K562 (cell line): ENCODE measurements at regions not wholly inside any gene's neighbourhood (a gene's known extent, or its start where the extent isn't known, plus 50 kb on each side); places are given as distances from the start of the nearest gene placed in this dataset.

Experiments used
- ATAC-seq: fragments of 200-7000 bp; cut with Tn5 transposase; 3 replicates; pipeline ENCODE4 v1.9.1; 2020; ENCODE audit warnings: moderate library complexity
- BruUV-seq: library from RNA; stranded (reverse); fragments of 400-500 nt; replicated peaks from 2 replicates; lab custom pipeline; 2021; lab: Mats Ljungman, UMichigan
- CTCF ChIA-PET: fragments of 300-600 bp; formaldehyde crosslinking; extraction: SDS; loops from one replicate; lab custom pipeline; 2021; ENCODE audit warnings: low intra/inter-chr PET ratio; lab: Yijun Ruan, JAX
- POLR2A ChIA-PET: fragments of 300-600, 350-650 bp; sonication (Branson Sonifier 250); formaldehyde crosslinking; extraction: SDS; loops from one replicate; lab custom pipeline; 2021; ENCODE audit warnings: antibody characterized with exemption, inconsistent platforms; lab: Yijun Ruan, JAX
- DNase-seq, 4 experiments: peaks; one replicate each; pipeline versions ENCODE4 v3.0.0 to v3.0.0-alpha.2; 2011 to 2018; ENCODE audit warnings: low spot score in 3 of 4, mixed read lengths in 3 of 4; ENCODE audit errors: extremely low read depth in 1 of 4
- FAIRE-seq: peaks from 2 replicates; lab custom pipeline; 2011; peaks lifted over from hg19 to GRCh38; lab: Jason Lieb, UNC
- H2AFZ ChIP-seq: 2 replicates; pipeline ENCODE4 v1.6.0; 2011; ENCODE audit warnings: low read depth, low read length, control low read depth, inconsistent platforms
- H3K27ac ChIP-seq: fragments of 200-600 bp; 3 replicates; pipeline ENCODE4 v1.8.0; 2011; ENCODE audit warnings: low read depth, mild to moderate bottlenecking, control low read depth, inconsistent platforms, low read length, moderate library complexity, mixed read lengths; ENCODE audit errors: extremely low read depth
- H3K27me3 ChIP-seq, 2 experiments: fragments of 300-600 bp in 1 of 2; 2 replicates in 1 of 2; 3 replicates in 1 of 2; pipeline versions ENCODE4 v1.6.0 to v1.8.0; 2011; ENCODE audit warnings: inconsistent platforms in 2 of 2, low read length in 2 of 2, mild to moderate bottlenecking in 1 of 2, mixed read lengths in 1 of 2, moderate library complexity in 1 of 2; ENCODE audit not compliant: control insufficient read depth in 2 of 2, insufficient read depth in 2 of 2
- H3K36me3 ChIP-seq: fragments of 300-600 bp; 3 replicates; pipeline ENCODE4 v1.8.0; 2011; ENCODE audit warnings: mild to moderate bottlenecking, low read length, inconsistent platforms; ENCODE audit not compliant: control insufficient read depth, insufficient read depth
- H3K4me1 ChIP-seq, 2 experiments: fragments of 200-600 bp in 1 of 2; replicated peaks in 1 of 2; 2 replicates in 1 of 2; 3 replicates in 1 of 2; pipeline versions ENCODE4 v1.5.1 to v1.8.0; 2011; ENCODE audit warnings: inconsistent platforms in 2 of 2, low read length in 2 of 2, mild to moderate bottlenecking in 1 of 2, mixed read lengths in 1 of 2, moderate library complexity in 1 of 2; ENCODE audit not compliant: control insufficient read depth in 2 of 2, insufficient read depth in 2 of 2
- H3K4me2 ChIP-seq: 2 replicates; pipeline ENCODE4 v1.6.1; 2011; ENCODE audit warnings: low read length, control low read depth, inconsistent platforms, mixed read lengths; ENCODE audit not compliant: insufficient read depth
- H3K4me3 ChIP-seq: fragments of 200-600 bp; sonication (generic), shearing (Covaris generic); 2 replicates; pipeline ENCODE4 v1.5.1; 2016; ENCODE audit warnings: control low read depth, inconsistent platforms
- H3K79me2 ChIP-seq: fragments of 200-600 bp; 3 replicates; pipeline ENCODE4 v1.8.0; 2011; ENCODE audit warnings: low read length, inconsistent platforms; ENCODE audit not compliant: control insufficient read depth, insufficient read depth
- H3K9ac ChIP-seq, 2 experiments: 2 replicates each; pipeline versions ENCODE4 v1.6.0 to v1.6.1; 2011; ENCODE audit warnings: low read depth in 2 of 2, low read length in 2 of 2, control low read depth in 1 of 2, inconsistent platforms in 1 of 2, mild to moderate bottlenecking in 1 of 2, mixed read lengths in 1 of 2; ENCODE audit not compliant: insufficient read depth in 1 of 2
- H3K9me1 ChIP-seq: one replicate; pipeline ENCODE4 v1.6.0; 2011; ENCODE audit warnings: inconsistent platforms, mild to moderate bottlenecking, low read length, moderate library complexity; ENCODE audit not compliant: control insufficient read depth, insufficient read depth
- H3K9me3 ChIP-seq: replicated peaks from 2 replicates; pipeline ENCODE4 v1.5.1; 2011; ENCODE audit warnings: low read depth, low read length, inconsistent platforms; ENCODE audit not compliant: control insufficient read depth, insufficient read depth
- H4K20me1 ChIP-seq: replicated peaks from 2 replicates; pipeline ENCODE4 v1.6.1; 2011; ENCODE audit warnings: low read length, inconsistent platforms, mixed read lengths; ENCODE audit not compliant: control insufficient read depth, insufficient read depth
- ATF7 ChIP-seq: fragments of 450-650 bp; IDR thresholded peaks from 2 replicates; pipeline ENCODE4 v1.7.1; 2014; ENCODE audit warnings: mild to moderate bottlenecking, moderate library complexity
- HNRNPUL1 ChIP-seq: fragments of 200-400 bp; formaldehyde crosslinking; IDR thresholded peaks from 2 replicates; pipeline ENCODE4 v1.6.1; 2017; ENCODE audit warnings: low read length
- MTF1 ChIP-seq: fragments of 250-450 bp; sonication (Bioruptor Pico); IDR thresholded peaks from 2 replicates; pipeline ENCODE4 v1.9.0; 2021; ENCODE audit warnings: moderate library complexity, mild to moderate bottlenecking, inconsistent platforms, borderline replicate concordance
- RBM22 ChIP-seq: fragments of 200-400 bp; formaldehyde crosslinking; IDR thresholded peaks from 2 replicates; pipeline ENCODE4 v1.6.1; 2018; ENCODE audit warnings: low read length, low read depth; ENCODE audit not compliant: poor library complexity, severe bottlenecking
- SMAD4 ChIP-seq: fragments of 250-450 bp; sonication (Bioruptor Pico); conservative IDR thresholded peaks from 2 replicates; pipeline ENCODE4 v1.8.0; 2021; ENCODE audit warnings: inconsistent platforms, mild to moderate bottlenecking, moderate library complexity
- SMARCE1 ChIP-seq: fragments of 450-650 bp; IDR thresholded peaks from 2 replicates; pipeline ENCODE4 v1.7.1; 2016; ENCODE audit warnings: mild to moderate bottlenecking
- SRSF3 ChIP-seq: fragments of 200-400 bp; formaldehyde crosslinking; IDR thresholded peaks from 2 replicates; pipeline ENCODE4 v1.6.1; 2016; ENCODE audit warnings: mild to moderate bottlenecking, low read length, moderate library complexity; ENCODE audit not compliant: insufficient read depth
- STAT5B ChIP-seq: fragments of 250-450 bp; sonication (Bioruptor Pico); IDR thresholded peaks from 2 replicates; pipeline ENCODE4 v1.8.0; 2021; ENCODE audit warnings: mild to moderate bottlenecking, inconsistent platforms
- YBX1 ChIP-seq: fragments of 450-650 bp; IDR thresholded peaks from 2 replicates; pipeline ENCODE4 v1.7.1; 2016; ENCODE audit warnings: mild to moderate bottlenecking
- ZNF197 ChIP-seq: fragments of 200-800 bp; sonication (Bioruptor generic); IDR thresholded peaks from 2 replicates; pipeline ENCODE4 v1.6.1; 2016; ENCODE audit warnings: low read depth, missing genetic modification characterization, missing compliant biosample characterization
- ZNF398 ChIP-seq: fragments of 250-450 bp; sonication (Bioruptor Pico); IDR thresholded peaks from 2 replicates; pipeline ENCODE4 v1.8.0; 2021; ENCODE audit warnings: moderate library complexity, mild to moderate bottlenecking, inconsistent platforms
- WGBS: fragments of 100-300 bp; shearing (Covaris generic); methylation state at CpG from one replicate; pipeline ENCODE4 v1.1.6; 2016; ENCODE audit warnings: low coverage, mixed read lengths; ENCODE audit not compliant: insufficient coverage; ENCODE audit errors: missing lambda C conversion rate; 5-methylcytosine and 5-hydroxymethylcytosine counted together
- in situ Hi-C: fragments of 300-500 bp; cut with MboI; formaldehyde crosslinking; loops from 4 replicates; pipeline ENCODE4 v1.15.0; 2018; ENCODE audit warnings: inconsistent platforms, mixed read lengths
- intact Hi-C: fragments of 100-400 bp; cut with micrococcal nuclease; formaldehyde crosslinking; loops from 2 replicates; pipeline ENCODE4 v1.14.2; 2022

- Histone ChIP-seq H3K27me3 (peaks cover 7 to 51% of the 10 kb centered on the region in 2 experiments; a peak in 3 of 5 replicates), H2AFZ (no peak overlapping the region), H3K9me1 (no peaks in the 10 kb centered on the region), H3K4me2 (no peak overlapping the region), H3K79me2 (no peaks in the 10 kb centered on the region), H3K36me3 (no peaks in the 10 kb centered on the region), H3K4me3 (no peak overlapping the region), H3K4me1 (peaks cover 0 to 4% of the 10 kb centered on the region in 2 experiments; a peak in 3 of 5 replicates), H4K20me1 (peaks cover 3% of the 10 kb centered on the region; the same call in 1 of the 2 replicates), H3K27ac (no peak overlapping the region), H3K9me3 (no peaks in the 10 kb centered on the region), H3K9ac (no peak overlapping the region)
- WGBS: 3% methylated on average over 6 of the region's 6 CpGs
- in situ Hi-C loops: no loop called here
- CTCF ChIA-PET: no interaction called here
- no TSS peak for BruUV-seq
- no peak for TF ChIP-seq ATF7
- no peak for TF ChIP-seq SMARCE1
- TF ChIP-seq STAT5B (CRISPR knock-in tag): no peak
- no peak for DNase-seq
- intact Hi-C loops: no loop called here
- no peak for FAIRE-seq
- POLR2A ChIA-PET: interaction anchor here (0.6 to 0.7 kb wide), 3 partner anchors 9 to 242 kb away, joined by 3 read pairs; no protein-coding TSS in a partner anchor
- no peak for ATAC-seq
Observed at GRCh38 chr11:44382656-44383240, 72.8 kb upstream of the ALX4 start.

GRCh38 chr11:44383246-44383645 lies 73.3 kb upstream of the ALX4 start:
- WGBS: 0% methylated on average over 1 of the region's 1 CpG
- DNase-seq (no peak), ATAC-seq (no peak), FAIRE-seq (no peak)
- Histone ChIP-seq H3K4me1 (peaks cover 0 to under 1% of the 10 kb centered on the region in 2 experiments; a peak in 3 of 5 replicates), H3K36me3 (no peaks in the 10 kb centered on the region), H3K27ac (no peak overlapping the region), H3K27me3 (peaks cover 9 to 51% of the 10 kb centered on the region in 2 experiments; a peak in 3 of 5 replicates), H3K9me3 (no peaks in the 10 kb centered on the region), H3K9me1 (no peaks in the 10 kb centered on the region), H3K4me3 (no peak overlapping the region), H3K9ac (no peak overlapping the region), H4K20me1 (peaks cover 3% of the 10 kb centered on the region; the same call in 1 of the 2 replicates), H2AFZ (no peak overlapping the region), H3K4me2 (no peak overlapping the region), H3K79me2 (no peaks in the 10 kb centered on the region)
- BruUV-seq: no TSS peak
- intact Hi-C loops: no loop called here
- in situ Hi-C loops: no loop called here
- POLR2A ChIA-PET: interaction anchor here (0.7 kb wide), 1 partner anchor 53 kb away, joined by 3 read pairs; no protein-coding TSS in a partner anchor
- CTCF ChIA-PET: no interaction called here
- TF ChIP-seq SMAD4 (CRISPR knock-in tag): no peak
- no peak for TF ChIP-seq MTF1 (CRISPR knock-in tag)
- TF ChIP-seq ZNF398 (CRISPR knock-in tag): no peak
- no peak for TF ChIP-seq SRSF3
- TF ChIP-seq RBM22: no peak
- no peak for TF ChIP-seq ZNF197 (CRISPR knock-in tag)
- TF ChIP-seq HNRNPUL1: no peak
- no peak for TF ChIP-seq YBX1
